SH-SY5Y (cell line): ENCODE measurements at regions not wholly inside any gene's neighbourhood (a gene's known extent, or its start where the extent isn't known, plus 50 kb on each side); places are given as distances from the start of the nearest gene placed in this dataset.

Experiments
- GATA2 ChIP-seq: IDR thresholded peaks from 2 replicates; pipeline ENCODE4 v1.6.1; 2011; ENCODE audit warnings: mild to moderate bottlenecking, low read depth, low read length
- GATA3 ChIP-seq: IDR thresholded peaks from 2 replicates; pipeline ENCODE4 v1.6.1; 2011; ENCODE audit warnings: low read depth, mild to moderate bottlenecking, low read length, moderate library complexity

DNA sequence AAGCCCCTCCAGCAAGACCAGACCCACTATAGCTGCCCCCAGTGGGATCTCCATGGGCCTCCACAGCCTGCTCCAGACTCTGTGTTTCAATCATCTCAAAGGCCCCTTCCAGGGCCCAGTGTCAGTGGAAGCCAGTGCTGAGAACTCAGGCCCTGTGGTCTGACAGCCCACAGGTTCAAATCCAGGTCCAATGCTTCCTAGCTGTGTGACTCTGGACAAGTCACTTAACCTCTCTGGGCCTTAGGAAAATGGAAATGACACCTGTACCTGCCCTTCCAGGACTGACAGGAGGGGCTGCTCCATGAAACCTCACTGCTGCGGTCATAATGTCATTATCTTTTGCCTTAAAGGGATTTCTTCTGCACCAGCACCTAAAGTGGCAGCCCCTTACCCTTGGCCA, 101.9 kb downstream of the NCOR2 start:
- TF ChIP-seq GATA3 (no peak), GATA2 (no peak)
